K562 (cell line): ENCODE measurements at regions not wholly inside any gene's neighbourhood (a gene's known extent, or its start where the extent isn't known, plus 50 kb on each side); places are given as distances from the start of the nearest gene placed in this dataset.

ENCODE experiments used
- ATAC-seq: fragments of 200-7000 bp; cut with Tn5 transposase; 3 replicates; pipeline ENCODE4 v1.9.1; 2020; ENCODE audit warnings: moderate library complexity
- BruUV-seq: library from RNA; stranded (reverse); fragments of 400-500 nt; replicated peaks from 2 replicates; lab custom pipeline; 2021; lab: Mats Ljungman, UMichigan
- CTCF ChIA-PET: fragments of 300-600 bp; formaldehyde crosslinking; extraction: SDS; loops from one replicate; lab custom pipeline; 2021; ENCODE audit warnings: low intra/inter-chr PET ratio; lab: Yijun Ruan, JAX
- POLR2A ChIA-PET: fragments of 300-600, 350-650 bp; sonication (Branson Sonifier 250); formaldehyde crosslinking; extraction: SDS; loops from one replicate; lab custom pipeline; 2021; ENCODE audit warnings: antibody characterized with exemption, inconsistent platforms; lab: Yijun Ruan, JAX
- DNase-seq, 4 experiments: peaks; one replicate each; pipeline versions ENCODE4 v3.0.0 to v3.0.0-alpha.2; 2011 to 2018; ENCODE audit warnings: low spot score in 3 of 4, mixed read lengths in 3 of 4; ENCODE audit errors: extremely low read depth in 1 of 4
- FAIRE-seq: peaks from 2 replicates; lab custom pipeline; 2011; peaks lifted over from hg19 to GRCh38; lab: Jason Lieb, UNC
- H2AFZ ChIP-seq: 2 replicates; pipeline ENCODE4 v1.6.0; 2011; ENCODE audit warnings: low read depth, low read length, control low read depth, inconsistent platforms
- H3K27ac ChIP-seq: fragments of 200-600 bp; 3 replicates; pipeline ENCODE4 v1.8.0; 2011; ENCODE audit warnings: low read depth, mild to moderate bottlenecking, control low read depth, inconsistent platforms, low read length, moderate library complexity, mixed read lengths; ENCODE audit errors: extremely low read depth
- H3K27me3 ChIP-seq, 2 experiments: fragments of 300-600 bp in 1 of 2; 2 replicates in 1 of 2; 3 replicates in 1 of 2; pipeline versions ENCODE4 v1.6.0 to v1.8.0; 2011; ENCODE audit warnings: inconsistent platforms in 2 of 2, low read length in 2 of 2, mild to moderate bottlenecking in 1 of 2, mixed read lengths in 1 of 2, moderate library complexity in 1 of 2; ENCODE audit not compliant: control insufficient read depth in 2 of 2, insufficient read depth in 2 of 2
- H3K36me3 ChIP-seq: fragments of 300-600 bp; 3 replicates; pipeline ENCODE4 v1.8.0; 2011; ENCODE audit warnings: mild to moderate bottlenecking, low read length, inconsistent platforms; ENCODE audit not compliant: control insufficient read depth, insufficient read depth
- H3K4me1 ChIP-seq, 2 experiments: fragments of 200-600 bp in 1 of 2; replicated peaks in 1 of 2; 2 replicates in 1 of 2; 3 replicates in 1 of 2; pipeline versions ENCODE4 v1.5.1 to v1.8.0; 2011; ENCODE audit warnings: inconsistent platforms in 2 of 2, low read length in 2 of 2, mild to moderate bottlenecking in 1 of 2, mixed read lengths in 1 of 2, moderate library complexity in 1 of 2; ENCODE audit not compliant: control insufficient read depth in 2 of 2, insufficient read depth in 2 of 2
- H3K4me2 ChIP-seq: 2 replicates; pipeline ENCODE4 v1.6.1; 2011; ENCODE audit warnings: low read length, control low read depth, inconsistent platforms, mixed read lengths; ENCODE audit not compliant: insufficient read depth
- H3K4me3 ChIP-seq: fragments of 200-600 bp; sonication (generic), shearing (Covaris generic); 2 replicates; pipeline ENCODE4 v1.5.1; 2016; ENCODE audit warnings: control low read depth, inconsistent platforms
- H3K79me2 ChIP-seq: fragments of 200-600 bp; 3 replicates; pipeline ENCODE4 v1.8.0; 2011; ENCODE audit warnings: low read length, inconsistent platforms; ENCODE audit not compliant: control insufficient read depth, insufficient read depth
- H3K9ac ChIP-seq, 2 experiments: 2 replicates each; pipeline versions ENCODE4 v1.6.0 to v1.6.1; 2011; ENCODE audit warnings: low read depth in 2 of 2, low read length in 2 of 2, control low read depth in 1 of 2, inconsistent platforms in 1 of 2, mild to moderate bottlenecking in 1 of 2, mixed read lengths in 1 of 2; ENCODE audit not compliant: insufficient read depth in 1 of 2
- H3K9me1 ChIP-seq: one replicate; pipeline ENCODE4 v1.6.0; 2011; ENCODE audit warnings: inconsistent platforms, mild to moderate bottlenecking, low read length, moderate library complexity; ENCODE audit not compliant: control insufficient read depth, insufficient read depth
- H3K9me3 ChIP-seq: replicated peaks from 2 replicates; pipeline ENCODE4 v1.5.1; 2011; ENCODE audit warnings: low read depth, low read length, inconsistent platforms; ENCODE audit not compliant: control insufficient read depth, insufficient read depth
- H4K20me1 ChIP-seq: replicated peaks from 2 replicates; pipeline ENCODE4 v1.6.1; 2011; ENCODE audit warnings: low read length, inconsistent platforms, mixed read lengths; ENCODE audit not compliant: control insufficient read depth, insufficient read depth
- CCNT2 ChIP-seq: IDR thresholded peaks from 2 replicates; pipeline ENCODE4 v1.6.1; 2011; ENCODE audit warnings: borderline replicate concordance, low read depth, mild to moderate bottlenecking, moderate library complexity, mixed read lengths, low read length; ENCODE audit not compliant: insufficient read length; ENCODE audit errors: extremely low read depth
- GATAD2A ChIP-seq: fragments of 450-650 bp; IDR thresholded peaks from 2 replicates; pipeline ENCODE4 v1.6.1; 2017
- HEY1 ChIP-seq: fragments of 250-450 bp; sonication (Bioruptor Pico); IDR thresholded peaks from 2 replicates; pipeline ENCODE4 v1.5.0; 2020; ENCODE audit warnings: mild to moderate bottlenecking, moderate library complexity, borderline replicate concordance
- LCOR ChIP-seq: sonication (generic); formaldehyde crosslinking; IDR thresholded peaks from 2 replicates; pipeline ENCODE4 v1.8.0; 2022; ENCODE audit warnings: mild to moderate bottlenecking, missing genetic modification reagents
- NCOA4 ChIP-seq: fragments of 450-650 bp; IDR thresholded peaks from 2 replicates; pipeline ENCODE4 v1.6.1; 2018; ENCODE audit warnings: mild to moderate bottlenecking; ENCODE audit not compliant: partially characterized antibody
- PURB ChIP-seq: sonication (generic); formaldehyde crosslinking; IDR thresholded peaks from 2 replicates; pipeline ENCODE4 v1.9.0; 2021; ENCODE audit warnings: low read depth, mild to moderate bottlenecking, missing genetic modification reagents
- SMARCA5 ChIP-seq: fragments of 450-650 bp; IDR thresholded peaks from 2 replicates; pipeline ENCODE4 v1.6.1; 2016
- TRIM24 ChIP-seq, 2 experiments: fragments of 450-650 bp; IDR thresholded peaks; 2 replicates each; pipeline ENCODE4 v1.6.1; 2016
- ZNF316 ChIP-seq: fragments of 450-650 bp; IDR thresholded peaks from 2 replicates; pipeline ENCODE4 v1.6.1; 2016
- WGBS: fragments of 100-300 bp; shearing (Covaris generic); methylation state at CpG from one replicate; pipeline ENCODE4 v1.1.6; 2016; ENCODE audit warnings: low coverage, mixed read lengths; ENCODE audit not compliant: insufficient coverage; ENCODE audit errors: missing lambda C conversion rate; 5-methylcytosine and 5-hydroxymethylcytosine counted together
- in situ Hi-C: fragments of 300-500 bp; cut with MboI; formaldehyde crosslinking; loops from 4 replicates; pipeline ENCODE4 v1.15.0; 2018; ENCODE audit warnings: inconsistent platforms, mixed read lengths
- intact Hi-C: fragments of 100-400 bp; cut with micrococcal nuclease; formaldehyde crosslinking; loops from 2 replicates; pipeline ENCODE4 v1.14.2; 2022
- TF ChIP-seq, protein P1 (sequence below), 2 experiments: fragments of 150-350 bp in 1 of 2; IDR thresholded peaks; 2 replicates each; pipeline ENCODE4 v1.6.1; 2012 to 2016; ENCODE audit warnings: low read depth in 2 of 2, low read length in 2 of 2, mild to moderate bottlenecking in 1 of 2, moderate library complexity in 1 of 2
- TF ChIP-seq, protein P2 (sequence below), 2 experiments: IDR thresholded peaks in 1 of 2; conservative IDR thresholded peaks in 1 of 2; 2 replicates each; pipeline ENCODE4 v1.6.1; 2016; ENCODE audit warnings: low read depth in 2 of 2, mild to moderate bottlenecking in 1 of 2, missing compliant biosample characterization in 1 of 2, missing genetic modification characterization in 1 of 2, moderate library complexity in 1 of 2

DNA sequence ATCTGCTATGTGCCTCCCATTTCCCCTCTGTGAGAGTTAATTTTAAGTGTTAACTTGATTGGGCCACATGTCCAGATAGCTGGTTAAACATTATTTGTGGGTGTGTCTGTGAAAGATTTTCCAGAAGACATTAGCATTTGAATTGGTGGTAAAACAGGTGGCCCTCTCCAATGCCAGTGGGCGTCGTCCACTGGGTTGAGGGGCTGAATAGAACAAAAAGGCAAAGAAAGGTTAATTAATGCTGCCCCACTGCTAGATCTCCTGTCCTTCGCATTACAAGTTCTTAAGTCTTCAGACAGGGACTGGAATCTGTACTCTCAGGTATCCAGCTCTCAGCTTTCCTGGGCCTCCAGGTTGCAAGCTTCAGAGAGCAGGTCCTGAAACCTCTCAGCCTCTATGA, 1160.9 kb upstream of the LRRN3 start:
- Histone ChIP-seq H3K36me3 (no peaks in the 10 kb centered on the region), H3K9ac (no peak overlapping the region), H3K9me3 (0 out of 2 replicates have a peak, but pooled peaks cover 3% of the 10 kb centered on the region), H3K4me2 (no peak overlapping the region), H3K4me1 (no peaks in the 10 kb centered on the region), H3K4me3 (no peak overlapping the region), H3K9me1 (no peaks in the 10 kb centered on the region), H4K20me1 (no peaks in the 10 kb centered on the region), H3K79me2 (no peaks in the 10 kb centered on the region), H2AFZ (no peak overlapping the region), H3K27ac (no peak overlapping the region), H3K27me3 (no peaks in the 10 kb centered on the region)
- POLR2A ChIA-PET: no interaction called here
- intact Hi-C loops (no loop called here), in situ Hi-C loops (no loop called here)
- FAIRE-seq (no peak), ATAC-seq (no peak), DNase-seq (no peak)
- BruUV-seq: no TSS peak
- 0% methylated on average over 3 of the region's 3 CpGs for WGBS
- CTCF ChIA-PET: no interaction called here
- TF ChIP-seq NCOA4 (no peak), CCNT2 (no peak), ZNF316 (no peak), HEY1 (CRISPR knock-in tag) (no peak), LCOR (CRISPR knock-in tag) (no peak), TRIM24 (IDR thresholded peaks at IDR 0.05) (no peak), PURB (CRISPR knock-in tag) (no peak), SMARCA5 (no peak), GATAD2A (no peak)
- TF ChIP-seq, protein P1, sequence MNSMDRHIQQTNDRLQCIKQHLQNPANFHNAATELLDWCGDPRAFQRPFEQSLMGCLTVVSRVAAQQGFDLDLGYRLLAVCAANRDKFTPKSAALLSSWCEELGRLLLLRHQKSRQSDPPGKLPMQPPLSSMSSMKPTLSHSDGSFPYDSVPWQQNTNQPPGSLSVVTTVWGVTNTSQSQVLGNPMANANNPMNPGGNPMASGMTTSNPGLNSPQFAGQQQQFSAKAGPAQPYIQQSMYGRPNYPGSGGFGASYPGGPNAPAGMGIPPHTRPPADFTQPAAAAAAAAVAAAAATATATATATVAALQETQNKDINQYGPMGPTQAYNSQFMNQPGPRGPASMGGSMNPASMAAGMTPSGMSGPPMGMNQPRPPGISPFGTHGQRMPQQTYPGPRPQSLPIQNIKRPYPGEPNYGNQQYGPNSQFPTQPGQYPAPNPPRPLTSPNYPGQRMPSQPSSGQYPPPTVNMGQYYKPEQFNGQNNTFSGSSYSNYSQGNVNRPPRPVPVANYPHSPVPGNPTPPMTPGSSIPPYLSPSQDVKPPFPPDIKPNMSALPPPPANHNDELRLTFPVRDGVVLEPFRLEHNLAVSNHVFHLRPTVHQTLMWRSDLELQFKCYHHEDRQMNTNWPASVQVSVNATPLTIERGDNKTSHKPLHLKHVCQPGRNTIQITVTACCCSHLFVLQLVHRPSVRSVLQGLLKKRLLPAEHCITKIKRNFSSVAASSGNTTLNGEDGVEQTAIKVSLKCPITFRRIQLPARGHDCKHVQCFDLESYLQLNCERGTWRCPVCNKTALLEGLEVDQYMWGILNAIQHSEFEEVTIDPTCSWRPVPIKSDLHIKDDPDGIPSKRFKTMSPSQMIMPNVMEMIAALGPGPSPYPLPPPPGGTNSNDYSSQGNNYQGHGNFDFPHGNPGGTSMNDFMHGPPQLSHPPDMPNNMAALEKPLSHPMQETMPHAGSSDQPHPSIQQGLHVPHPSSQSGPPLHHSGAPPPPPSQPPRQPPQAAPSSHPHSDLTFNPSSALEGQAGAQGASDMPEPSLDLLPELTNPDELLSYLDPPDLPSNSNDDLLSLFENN (IDR thresholded peaks at IDR 0.05; ENCODE audit: low read depth in 2 of 2, low read length in 2 of 2): no peak
- TF ChIP-seq, protein P2, sequence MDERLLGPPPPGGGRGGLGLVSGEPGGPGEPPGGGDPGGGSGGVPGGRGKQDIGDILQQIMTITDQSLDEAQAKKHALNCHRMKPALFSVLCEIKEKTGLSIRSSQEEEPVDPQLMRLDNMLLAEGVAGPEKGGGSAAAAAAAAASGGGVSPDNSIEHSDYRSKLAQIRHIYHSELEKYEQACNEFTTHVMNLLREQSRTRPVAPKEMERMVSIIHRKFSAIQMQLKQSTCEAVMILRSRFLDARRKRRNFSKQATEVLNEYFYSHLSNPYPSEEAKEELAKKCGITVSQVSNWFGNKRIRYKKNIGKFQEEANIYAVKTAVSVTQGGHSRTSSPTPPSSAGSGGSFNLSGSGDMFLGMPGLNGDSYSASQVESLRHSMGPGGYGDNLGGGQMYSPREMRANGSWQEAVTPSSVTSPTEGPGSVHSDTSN (CRISPR knock-in tag; IDR thresholded peaks at IDR 0.05; ENCODE audit: low read depth): no peak
- TF ChIP-seq, protein P2 (tag; conservative IDR thresholded peaks at IDR 0.05; ENCODE audit: low read depth): no peak
